Left ventricle myocardium superior (tissue), 1 donor: ENCODE measurements at regions not wholly inside any gene's neighbourhood (a gene's known extent, or its start where the extent isn't known, plus 50 kb on each side); places are given as distances from the start of the nearest gene placed in this dataset.
"Not testable (repeated sequence)": the region's sequence is repeated elsewhere in the genome, so short reads cannot be mapped to it uniquely, and the experiment has no call there.

ENCODE experiments used
- ATAC-seq: fragments of 200-7000 bp; cut with Tn5 transposase; one replicate; pipeline ENCODE4 v1.9.1; 2020; ENCODE audit warnings: mild to moderate bottlenecking, moderate library complexity
- DNase-seq: peaks from one replicate; pipeline ENCODE4 v3.0.0-alpha.2; 2020
- intact Hi-C: fragments of 100-400 bp; cut with micrococcal nuclease; formaldehyde crosslinking; loops from one replicate; pipeline ENCODE4 v1.11.0; 2022
- donor health status: DM: no; HTN: yes; CAD: no; lungs with severe emphysema.

DNA sequence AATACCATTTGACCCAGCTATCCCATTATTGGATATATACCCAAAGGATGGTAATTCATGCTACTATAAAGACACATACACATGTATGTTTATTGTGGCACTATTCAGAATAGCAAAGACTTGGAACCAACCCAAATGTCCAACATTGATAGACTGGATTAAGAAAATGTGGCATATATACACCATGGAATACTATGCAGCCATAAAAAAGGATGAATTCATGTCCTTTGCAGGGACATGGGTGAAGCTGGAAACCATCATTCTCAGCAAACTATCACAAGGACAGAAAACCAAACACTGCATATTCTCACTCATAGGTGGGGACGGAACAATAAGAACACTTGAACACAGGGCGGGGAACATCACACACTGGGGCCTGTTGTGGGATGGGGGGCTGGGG is 431.4 kb downstream of the TFEC start:
- intact Hi-C loops, DNase-seq, ATAC-seq: not testable (repeated sequence)

DNA sequence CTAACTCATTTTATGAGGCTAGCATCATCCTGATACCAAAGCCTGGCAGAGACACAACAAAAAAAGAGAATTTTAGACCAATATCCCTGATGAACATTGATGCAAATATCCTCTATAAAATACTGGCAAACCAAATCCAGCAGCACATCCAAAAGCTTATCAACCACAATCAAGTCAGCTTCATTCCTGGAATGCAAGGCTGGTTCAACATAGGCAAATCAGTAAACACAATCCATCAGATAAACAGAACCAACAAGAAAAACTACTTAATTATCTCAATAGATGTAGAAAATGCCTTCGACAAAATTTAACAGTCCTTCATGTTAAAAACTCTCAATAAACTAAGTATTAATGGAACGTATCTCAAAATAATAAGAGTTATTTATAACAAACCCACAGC is 433.3 kb downstream of the TFEC start:
- ATAC-seq, intact Hi-C loops, DNase-seq: not testable (repeated sequence)

GRCh38 chr7:115593111-115593510 is 437.5 kb downstream of the TFEC start:
- DNase-seq = no peak

DNA sequence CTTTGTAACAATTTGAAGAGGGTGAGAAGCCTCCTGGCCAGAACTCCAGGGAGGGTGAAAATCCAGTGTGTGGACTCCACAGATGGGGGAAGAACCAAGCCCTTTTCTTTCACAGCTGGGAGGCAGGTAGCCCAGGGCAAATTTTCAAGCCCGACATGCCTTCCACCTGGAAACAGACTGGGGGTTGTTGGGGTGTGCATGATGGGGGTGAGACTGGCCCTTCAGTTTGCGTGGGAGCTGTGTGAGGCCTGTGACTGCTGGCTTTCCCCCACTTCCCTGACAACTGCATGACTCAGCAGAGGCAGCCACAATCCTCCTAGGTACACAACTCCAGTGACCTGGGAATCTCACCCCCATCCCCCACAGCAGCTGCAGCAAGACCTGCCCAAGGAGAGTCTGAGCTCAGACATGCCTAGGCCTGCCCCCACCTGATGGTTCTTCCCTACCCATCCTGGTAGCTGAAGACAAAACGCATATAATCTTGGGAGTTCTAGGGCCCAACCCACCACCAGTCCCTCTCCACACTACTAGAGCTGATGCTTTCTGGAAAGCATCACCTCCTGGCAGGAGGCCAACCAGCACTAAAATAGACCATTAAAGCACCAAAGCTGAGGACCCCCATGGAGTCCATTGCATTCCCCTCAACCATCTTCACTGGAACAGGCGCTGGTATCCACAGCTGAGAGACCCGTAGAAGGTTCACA is 445.4 kb downstream of the TFEC start:
- ATAC-seq (no peak), DNase-seq (no peak)
- intact Hi-C loops = no loop called here

More at GRCh38 chr7:115593111-115593510, 437.5 kb downstream of the TFEC start:
- ATAC-seq = no peak
- intact Hi-C loops = no loop called here

- ATAC-seq = no peak
- intact Hi-C loops = no loop called here
Measured at GRCh38 chr7:115582956-115583355, 447.6 kb downstream of the TFEC start.

GRCh38 chr7:115578576-115578975 is 452.0 kb downstream of the TFEC start:
- DNase-seq (no peak), ATAC-seq (no peak)
- intact Hi-C loops = no loop called here

More at GRCh38 chr7:115582956-115583355, 447.6 kb downstream of the TFEC start:
- no peak for DNase-seq

DNA sequence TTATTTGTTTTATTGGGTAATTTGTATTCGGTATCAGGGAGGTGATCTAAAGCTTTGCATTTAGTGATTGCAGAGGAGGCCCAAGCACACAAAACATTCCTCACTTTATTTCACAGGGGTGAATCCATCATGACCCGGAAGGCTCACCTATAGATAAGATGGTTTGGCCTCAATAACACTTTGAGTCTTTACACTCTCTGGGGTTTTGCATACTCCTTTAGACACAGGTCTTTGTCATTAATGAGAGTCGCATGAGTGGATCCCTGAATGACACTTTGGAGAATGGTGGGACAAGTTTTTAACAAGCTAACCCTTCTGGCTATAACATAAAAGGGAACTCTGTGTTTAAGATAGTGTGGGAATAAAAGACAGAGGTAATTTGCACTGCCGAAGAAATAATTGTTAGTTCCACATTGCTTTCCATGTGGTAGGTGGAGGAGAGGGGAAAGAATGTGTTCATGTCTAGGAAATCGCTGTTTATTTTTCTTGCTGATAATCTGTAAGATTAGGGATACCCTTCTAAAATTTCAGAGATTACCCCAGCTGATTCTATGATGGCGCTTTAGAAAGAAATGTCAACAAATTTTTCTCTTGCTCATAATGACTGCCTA is 455.8 kb downstream of the TFEC start:
- DNase-seq = no peak
- intact Hi-C loops = no loop called here
- no peak for ATAC-seq

DNA sequence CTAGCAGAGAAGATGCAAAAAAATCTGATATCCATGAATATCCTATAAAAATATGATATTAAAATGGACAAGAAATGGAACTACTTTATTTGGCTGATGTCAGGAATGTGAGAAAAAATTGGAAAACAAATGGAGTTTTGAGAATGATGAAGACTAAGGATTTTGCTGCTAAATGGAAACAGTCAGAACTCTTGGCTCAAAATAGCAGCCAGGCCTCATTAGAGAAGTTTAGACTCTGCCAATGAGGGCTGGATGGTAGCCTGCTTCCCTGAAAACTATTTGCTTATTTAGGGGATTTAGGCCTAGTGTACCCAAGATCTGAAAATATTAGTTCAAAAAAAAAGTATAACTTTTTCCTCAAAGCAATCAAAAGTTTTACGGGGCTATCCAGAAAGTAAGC is 458.5 kb downstream of the TFEC start:
- ATAC-seq = no peak
- DNase-seq = no peak
- intact Hi-C loops = no loop called here

GRCh38 chr7:115561335-115562110 is 469.0 kb downstream of the TFEC start:
- intact Hi-C loops = no loop called here
- ATAC-seq = no peak

DNA sequence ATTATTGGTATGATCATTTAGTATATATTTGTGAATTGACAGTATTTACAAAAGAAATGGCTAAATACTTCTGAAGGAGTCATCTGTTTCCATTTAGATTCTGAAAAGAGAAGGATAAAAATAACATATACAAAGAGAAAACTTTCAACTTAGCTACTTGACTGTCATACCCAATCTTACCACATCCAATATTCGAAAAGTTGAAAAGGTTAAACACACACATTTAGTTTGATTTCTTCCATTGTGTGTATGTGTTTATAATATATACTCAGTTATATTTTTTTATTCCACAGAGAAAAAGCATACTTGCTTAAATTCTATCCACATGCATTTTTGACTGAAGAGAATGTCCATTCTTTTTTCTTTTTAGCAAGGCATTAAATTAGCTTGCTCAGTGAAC is 470.7 kb downstream of the TFEC start:
- ATAC-seq (no peak), DNase-seq (no peak)
- intact Hi-C loops = no loop called here

More at GRCh38 chr7:115561335-115562110, 469.0 kb downstream of the TFEC start:
- DNase-seq = no peak

- DNase-seq (no peak), ATAC-seq (no peak)
- intact Hi-C loops = no loop called here
Measured at GRCh38 chr7:115558161-115558560, 472.4 kb downstream of the TFEC start.

GRCh38 chr7:115557296-115557695 is 473.3 kb downstream of the TFEC start:
- intact Hi-C loops, ATAC-seq: not testable (repeated sequence)

DNA sequence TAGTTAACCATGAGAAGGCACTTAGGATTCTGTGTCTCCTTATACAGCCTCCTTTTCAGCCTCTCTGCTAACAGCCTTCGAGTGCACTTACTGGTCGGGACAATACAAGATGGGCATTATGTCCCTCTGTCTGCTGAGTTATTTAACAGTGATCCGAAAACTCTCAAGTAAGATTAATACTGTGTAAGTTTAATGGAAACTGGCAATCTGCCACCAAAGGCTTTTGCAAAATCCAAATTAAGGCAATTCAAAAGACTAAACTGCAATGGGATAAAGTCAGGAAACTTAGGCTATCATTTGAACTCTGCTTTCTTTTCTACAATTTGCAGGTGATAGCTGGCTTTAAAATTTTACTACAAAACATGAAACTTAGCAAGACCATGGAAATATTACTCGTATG is 477.8 kb downstream of the TFEC start:
- intact Hi-C loops = no loop called here
- ATAC-seq = no peak
- no peak for DNase-seq

More at GRCh38 chr7:115557296-115557695, 473.3 kb downstream of the TFEC start:
- DNase-seq = not testable (repeated sequence)

- intact Hi-C loops = no loop called here
- no peak for DNase-seq
- no peak for ATAC-seq
Measured at GRCh38 chr7:115549910-115550309, 480.7 kb downstream of the TFEC start.

GRCh38 chr7:115548756-115549155 is 481.8 kb downstream of the TFEC start:
- intact Hi-C loops = no loop called here
- no peak for ATAC-seq
- DNase-seq = no peak

DNA sequence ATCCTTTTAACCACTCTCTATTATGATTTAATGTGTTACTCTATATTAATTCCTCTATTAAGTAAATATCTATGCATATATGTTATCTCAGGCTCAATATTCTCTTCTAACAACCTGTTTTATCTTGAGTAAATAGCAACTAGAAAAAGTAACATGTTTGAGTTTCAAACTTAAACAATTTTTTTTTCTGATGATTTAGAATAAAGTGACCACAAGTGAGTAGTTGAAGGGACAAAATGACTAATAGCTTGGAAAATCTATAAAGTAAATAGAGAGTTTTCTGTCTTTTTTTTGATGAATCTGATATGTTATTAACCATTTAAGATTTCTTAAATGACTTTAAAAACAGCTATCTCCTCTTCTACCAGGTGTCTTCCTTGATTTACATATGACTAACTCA is 483.8 kb downstream of the TFEC start:
- no peak for ATAC-seq
- no peak for DNase-seq
- intact Hi-C loops = no loop called here

DNA sequence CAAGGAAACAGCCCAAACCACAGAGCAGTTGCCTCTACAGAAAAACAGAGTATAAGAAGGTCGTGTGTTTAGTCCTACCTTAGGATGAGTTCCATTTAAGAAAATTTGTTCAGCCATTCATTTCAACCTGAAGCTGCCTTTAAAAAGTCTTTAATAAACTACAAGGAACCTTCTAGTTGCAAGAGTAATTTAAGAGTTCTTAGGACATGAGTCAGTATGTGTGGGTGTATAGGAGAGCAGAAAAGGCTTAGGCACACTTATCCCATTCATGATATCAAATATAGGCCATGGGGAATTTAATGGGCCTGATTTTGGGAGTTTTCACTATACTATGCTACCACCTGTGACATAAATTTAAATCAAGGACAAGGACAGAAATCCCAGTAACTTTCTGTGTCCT is 496.8 kb downstream of the TFEC start:
- ATAC-seq (no peak), DNase-seq (no peak)
- intact Hi-C loops = no loop called here

GRCh38 chr7:115526278-115526677 is 504.3 kb downstream of the TFEC start:
- ATAC-seq (no peak), DNase-seq (no peak)
- intact Hi-C loops = no loop called here

DNA sequence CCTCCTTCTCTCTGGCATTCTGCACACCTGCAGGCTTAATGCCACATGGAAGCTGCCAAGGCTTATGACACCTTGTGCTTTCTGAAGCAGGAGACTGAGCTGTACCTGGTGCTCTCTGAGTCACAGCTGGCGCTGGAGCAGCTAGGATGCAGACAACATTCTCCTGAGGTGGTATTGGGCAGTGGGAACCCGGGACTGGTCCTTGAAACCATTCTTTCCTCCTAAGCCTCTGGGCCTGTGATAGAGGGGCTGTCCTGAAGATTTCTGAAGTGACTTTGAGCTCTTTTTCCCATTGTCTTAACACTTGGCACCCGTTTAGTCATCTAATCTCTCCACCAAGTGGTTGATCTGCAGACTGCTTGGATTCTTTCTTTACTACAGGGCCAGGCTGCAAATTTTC is 508.4 kb downstream of the TFEC start:
- DNase-seq (no peak), ATAC-seq (no peak)
- intact Hi-C loops = no loop called here

DNA sequence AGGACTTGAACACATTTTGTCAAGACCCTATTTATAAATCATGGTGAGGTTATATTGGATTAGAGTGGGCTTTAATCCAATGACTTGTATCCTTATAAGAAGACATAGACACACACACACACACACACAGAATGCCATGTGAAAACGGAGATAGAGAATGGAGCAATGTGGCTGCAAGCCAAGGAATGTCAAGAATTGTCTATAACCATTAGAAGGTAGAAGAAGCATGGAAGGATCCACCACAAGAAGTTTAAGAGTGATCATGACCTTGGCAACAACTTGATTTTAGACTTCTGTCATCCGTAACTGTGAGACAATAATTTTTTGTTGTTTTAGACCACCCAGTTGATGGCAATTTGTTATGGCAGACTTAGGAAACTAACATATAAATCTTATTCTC is 514.2 kb downstream of the TFEC start:
- intact Hi-C loops = no loop called here
- DNase-seq (no peak), ATAC-seq (no peak)
